NCI-H226 (cell line): ENCODE measurements at regions not wholly inside any gene's neighbourhood (a gene's known extent, or its start where the extent isn't known, plus 50 kb on each side); places are given as distances from the start of the nearest gene placed in this dataset.
"Not testable (repeated sequence)": the region's sequence is repeated elsewhere in the genome, so short reads cannot be mapped to it uniquely, and the experiment has no call there.

Source experiments
- DNase-seq: peaks from one replicate; pipeline ENCODE4 v3.0.0-alpha.2; 2015

- peak; percentile 47 for DNase-seq
Measured at GRCh38 chr17:63189082-63189481, 223.0 kb downstream of the TANC2 start.

- DNase-seq = peak; percentile 15
Measured at GRCh38 chr17:63189930-63190329, 223.9 kb downstream of the TANC2 start.

DNA sequence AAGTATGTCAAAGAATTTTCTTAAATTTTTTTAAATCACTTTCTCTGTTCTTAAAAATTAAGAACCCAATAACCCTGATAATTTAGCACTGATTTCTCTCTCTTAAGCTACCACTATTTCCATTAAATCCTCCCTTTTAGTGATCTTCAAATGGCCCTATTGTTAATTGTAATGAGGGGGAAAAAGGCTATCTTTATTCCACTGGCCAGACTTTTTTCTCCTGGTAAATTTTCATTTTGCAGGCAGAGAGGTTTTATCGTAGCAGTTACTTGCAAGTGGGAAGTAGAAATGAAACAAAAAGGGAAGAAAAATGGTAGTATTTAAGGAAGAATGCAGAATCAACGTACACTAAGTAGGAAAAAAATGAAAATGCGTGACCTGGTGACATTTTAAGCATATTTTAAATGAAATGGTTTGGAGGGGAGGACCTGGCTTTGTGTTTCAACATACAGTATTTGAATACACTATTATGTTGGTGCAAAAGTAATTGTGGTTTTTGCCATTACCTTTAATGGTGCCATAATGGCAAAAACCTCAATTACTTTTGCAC, 224.9 kb downstream of the TANC2 start:
- DNase-seq = no peak

DNA sequence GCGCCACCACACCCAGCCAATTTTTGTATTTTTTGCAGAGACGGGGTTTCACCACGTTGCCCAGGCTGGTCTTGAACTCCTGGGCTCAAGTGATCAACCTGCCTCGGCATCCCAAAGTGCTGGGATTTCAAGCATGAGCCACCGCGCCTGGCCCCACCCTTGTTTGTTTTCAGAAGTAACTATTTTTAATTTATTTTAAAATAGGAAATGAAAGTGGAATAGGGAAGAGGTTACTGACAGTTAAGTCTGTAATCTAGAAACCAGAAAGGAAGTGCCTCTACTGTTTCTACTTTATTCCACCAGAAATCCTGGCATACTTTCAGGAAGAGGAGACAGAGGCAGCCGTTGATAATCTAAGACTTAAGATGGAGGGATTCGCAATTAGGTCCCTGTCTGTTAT, 225.6 kb downstream of the TANC2 start:
- DNase-seq = no peak

GRCh38 chr17:63193827-63194226, 227.8 kb downstream of the TANC2 start:
- DNase-seq = no peak

DNA sequence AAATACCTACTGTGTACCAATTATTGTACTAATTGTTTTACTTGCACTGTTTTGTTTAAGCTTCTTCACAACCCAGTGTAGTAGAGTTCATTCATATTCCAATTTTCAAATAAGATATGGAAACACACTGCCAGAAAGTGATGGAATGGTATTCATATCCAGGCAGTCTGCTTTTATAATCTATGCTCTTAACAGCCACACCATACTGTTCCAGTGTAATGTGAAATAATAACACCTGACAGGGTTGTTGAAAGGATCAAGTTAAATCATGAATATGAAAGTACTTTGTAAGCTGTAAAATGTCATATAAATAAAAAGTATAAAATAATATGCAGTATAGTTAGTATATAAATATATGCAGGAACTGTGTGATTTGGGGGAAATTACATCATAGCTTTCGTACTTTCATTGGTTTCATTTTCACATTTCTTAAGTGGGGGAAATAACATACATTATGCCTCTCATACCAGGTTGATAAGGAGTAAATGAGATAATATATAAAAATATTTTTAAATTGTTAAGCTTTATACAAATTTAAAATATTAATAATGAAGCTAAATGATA, 230.8 kb downstream of the TANC2 start:
- no peak for DNase-seq

- DNase-seq = no peak
Measured at GRCh38 chr17:63203652-63204051, 237.6 kb downstream of the TANC2 start.

- DNase-seq = no peak
Measured at GRCh38 chr17:63221939-63222338, 224.2 kb downstream of the CYB561 start.

DNA sequence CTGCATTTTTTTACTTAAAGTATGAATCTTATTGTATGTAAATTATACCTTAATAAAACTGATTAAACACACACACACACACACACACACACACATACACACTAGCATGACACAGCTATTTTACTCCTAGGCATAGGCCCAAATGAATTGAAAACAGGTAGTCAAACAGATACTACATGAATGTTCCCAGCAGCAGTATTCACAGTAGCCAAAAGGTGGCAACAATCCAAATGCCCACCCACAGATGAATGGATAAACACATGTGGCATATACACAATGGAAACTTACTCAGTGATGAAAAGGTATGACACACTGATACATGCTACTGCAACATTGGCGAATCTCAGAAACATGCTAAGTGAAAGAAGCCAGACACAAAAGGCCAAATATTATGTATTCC, 223.5 kb downstream of the CYB561 start:
- no peak for DNase-seq

- no peak for DNase-seq
Measured at GRCh38 chr17:63223212-63223911, 222.7 kb downstream of the CYB561 start.

DNA sequence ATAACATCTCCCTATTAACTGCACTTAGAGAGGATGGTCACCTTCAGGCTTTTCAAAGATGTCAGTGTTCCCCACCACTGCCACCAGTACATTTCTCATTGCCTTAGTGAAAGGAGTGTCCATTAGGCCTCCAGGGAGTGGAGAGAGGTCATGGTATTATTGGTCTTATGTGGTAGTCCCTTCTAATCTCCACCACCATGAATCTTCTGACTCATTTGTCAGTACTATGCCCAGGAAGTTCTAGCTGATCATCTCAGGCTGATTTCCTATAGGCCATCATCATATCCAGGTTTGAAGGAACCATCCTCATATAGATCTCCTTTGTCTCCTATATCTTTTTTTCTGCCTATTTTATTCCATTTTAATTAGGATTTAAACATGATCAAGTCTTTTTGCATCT, 221.5 kb downstream of the CYB561 start:
- no peak for DNase-seq

GRCh38 chr17:63226720-63227119, 219.4 kb downstream of the CYB561 start:
- DNase-seq = not testable (repeated sequence)

- DNase-seq = not testable (repeated sequence)
Measured at GRCh38 chr17:63231015-63231620, 215.0 kb downstream of the CYB561 start.

DNA sequence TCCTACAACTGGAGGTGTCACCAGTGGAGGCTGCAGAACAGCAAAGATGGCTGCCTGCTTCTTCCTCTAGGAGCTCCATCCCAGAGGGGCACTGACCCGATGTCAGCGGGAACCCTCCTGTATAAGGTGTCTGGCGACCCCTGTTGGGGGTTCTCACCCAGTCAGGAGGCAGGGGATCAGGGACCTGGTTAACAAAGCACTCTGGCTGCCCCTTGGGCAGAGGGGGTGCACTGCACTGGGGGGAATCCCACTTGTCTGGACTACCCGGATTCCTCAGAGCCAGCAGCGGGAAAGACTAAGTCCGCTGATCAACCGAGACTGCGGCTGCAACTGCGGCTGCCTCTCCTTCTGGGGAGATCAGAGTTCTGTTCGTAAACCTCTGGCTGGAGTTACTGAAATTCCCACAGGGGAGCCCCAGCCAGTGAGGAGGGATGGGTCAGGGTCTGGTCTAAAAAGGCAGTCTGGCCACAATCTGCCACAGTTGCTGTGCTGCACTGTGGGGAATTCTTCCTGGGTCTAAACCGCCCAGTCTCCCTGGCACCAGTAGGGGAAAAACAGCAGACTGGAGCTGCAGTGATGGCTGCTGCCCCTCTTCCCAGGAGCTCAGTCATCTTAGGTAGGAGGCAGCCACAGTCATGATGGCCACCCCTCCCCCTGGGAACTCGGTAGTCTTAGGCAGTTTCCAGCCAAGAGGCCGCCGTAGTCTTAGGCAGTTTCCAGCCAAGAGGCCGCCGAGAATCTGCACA, 213.4 kb downstream of the CYB561 start:
- no peak for DNase-seq

DNA sequence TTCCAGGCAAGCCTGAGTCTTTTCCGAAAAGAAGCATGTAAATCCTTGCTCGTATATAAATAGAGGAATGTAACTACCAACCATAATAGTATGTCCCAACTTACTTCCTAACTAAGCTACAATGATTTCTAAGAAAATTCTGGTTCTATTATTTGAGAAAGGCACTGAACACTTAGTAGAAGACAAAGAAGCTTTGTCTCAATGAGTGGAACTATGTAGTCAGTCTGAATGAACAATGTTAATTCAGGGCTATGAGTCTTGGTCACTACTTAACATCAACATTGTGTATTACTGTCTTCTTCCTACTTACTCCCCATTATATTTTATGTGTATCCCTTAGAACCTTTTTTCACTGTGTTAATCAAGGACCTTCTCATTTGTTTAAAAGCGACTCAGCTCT, 206.0 kb downstream of the CYB561 start:
- no peak for DNase-seq

GRCh38 chr17:63246344-63246743, 199.8 kb downstream of the CYB561 start:
- no peak for DNase-seq

- no peak for DNase-seq
Measured at GRCh38 chr17:63247706-63248105, 198.4 kb downstream of the CYB561 start.

GRCh38 chr17:63249256-63250004, 196.7 kb downstream of the CYB561 start:
- DNase-seq = no peak

- no peak for DNase-seq
Measured at GRCh38 chr17:63250830-63251229, 195.3 kb downstream of the CYB561 start.

DNA sequence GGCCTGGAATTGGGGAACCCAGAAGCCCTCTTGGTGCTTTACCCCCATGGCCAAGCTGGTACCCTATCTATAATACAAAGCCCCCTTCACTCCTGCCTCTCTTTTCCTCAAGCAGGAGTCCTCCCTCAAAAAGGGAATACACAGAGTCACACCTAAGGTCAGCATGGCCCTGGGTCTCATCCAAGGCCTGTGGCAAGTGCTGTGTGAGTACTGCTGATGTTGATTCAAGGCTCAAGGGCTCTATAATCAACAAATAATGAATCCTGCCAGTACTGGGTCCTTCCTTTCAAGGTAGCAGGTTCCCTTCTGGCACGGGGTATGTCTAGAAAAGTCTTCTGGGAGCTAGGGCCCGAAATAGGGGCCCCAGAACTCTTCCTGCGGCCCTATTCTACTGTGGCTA, 187.3 kb downstream of the CYB561 start:
- DNase-seq = no peak

GRCh38 chr17:63262751-63263476, 183.2 kb downstream of the CYB561 start:
- DNase-seq = no peak

DNA sequence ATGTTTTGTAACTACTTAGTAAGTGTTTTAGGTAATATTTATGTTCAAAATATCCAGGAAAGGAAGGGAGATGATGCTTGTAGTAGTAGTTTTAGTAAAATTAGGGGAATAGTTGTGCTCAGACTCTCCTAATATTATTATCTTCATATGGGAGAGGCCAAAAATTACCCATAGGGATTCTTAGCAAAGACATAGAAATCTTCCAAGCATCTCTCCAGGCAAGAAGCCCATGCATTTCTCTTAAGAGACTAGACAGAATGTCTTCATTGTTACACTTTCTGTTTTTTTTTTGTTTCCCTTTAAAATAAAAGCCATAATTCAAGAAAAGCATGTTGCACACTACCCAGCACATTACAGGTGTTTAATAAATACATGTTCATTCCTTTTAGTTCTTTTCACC, 180.6 kb downstream of the CYB561 start:
- no peak for DNase-seq
